SK-MEL-5 (cell line): ENCODE measurements at regions not wholly inside any gene's neighbourhood (a gene's known extent, or its start where the extent isn't known, plus 50 kb on each side); places are given as distances from the start of the nearest gene placed in this dataset.

Experiments
- DNase-seq: peaks from one replicate; pipeline ENCODE4 v3.0.0-alpha.2; 2016; ENCODE audit warnings: low read depth, low spot score
- in situ Hi-C: cut with HindIII; loops from 2 replicates; pipeline ENCODE4 v1.10.0; 2016; ENCODE audit warnings: low sequenced_read_pairs, high pct_unique_total_duplicates, low pct_unique_long_range_greater_than_20kb

GRCh38 chr18:42586601-42587000 lies 528.9 kb downstream of the RIT2 start:
- no peak for DNase-seq
- in situ Hi-C loops, result no loop called here

DNA sequence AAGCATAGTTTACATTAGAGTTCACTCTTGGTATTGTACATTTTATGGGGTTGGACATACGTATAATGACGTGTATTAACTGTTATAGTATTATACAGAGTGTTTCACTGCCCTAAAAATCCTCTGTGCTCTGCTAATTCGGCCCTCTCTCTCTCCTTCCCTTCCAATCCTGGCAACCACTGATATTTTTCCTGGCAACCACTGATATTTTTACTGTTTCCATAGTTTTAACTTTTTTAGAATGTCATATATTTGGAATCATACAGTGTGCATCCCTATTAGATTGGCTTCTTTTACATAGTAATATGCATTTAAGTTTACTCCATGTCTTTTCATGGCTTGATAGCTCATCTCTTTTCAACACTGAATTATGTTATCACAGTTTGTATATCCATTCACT lies 526.7 kb downstream of the RIT2 start:
- DNase-seq, result no peak
- in situ Hi-C loops, result no loop called here

DNA sequence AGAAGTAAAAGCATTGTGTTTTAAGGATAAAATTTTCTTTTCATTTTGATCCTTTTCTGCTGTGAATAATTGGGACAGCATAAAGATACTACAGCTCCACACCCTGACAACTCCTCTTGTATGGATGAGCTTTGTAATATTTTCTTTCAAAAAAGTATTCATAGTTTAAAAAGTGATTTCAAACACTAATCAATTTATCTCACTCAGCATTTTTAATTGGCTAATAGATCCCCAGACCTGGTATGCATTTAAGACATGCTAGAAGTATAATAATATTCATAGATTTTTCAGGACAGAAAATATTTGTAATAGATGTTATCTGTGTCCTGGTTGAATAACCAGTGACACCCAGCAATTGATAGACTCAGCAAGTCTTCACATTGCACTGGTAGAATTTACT lies 510.7 kb downstream of the RIT2 start:
- DNase-seq, result no peak
- in situ Hi-C loops, result no loop called here

GRCh38 chr18:42606886-42607495 lies 508.5 kb downstream of the RIT2 start:
- no peak for DNase-seq
- in situ Hi-C loops, result no loop called here

DNA sequence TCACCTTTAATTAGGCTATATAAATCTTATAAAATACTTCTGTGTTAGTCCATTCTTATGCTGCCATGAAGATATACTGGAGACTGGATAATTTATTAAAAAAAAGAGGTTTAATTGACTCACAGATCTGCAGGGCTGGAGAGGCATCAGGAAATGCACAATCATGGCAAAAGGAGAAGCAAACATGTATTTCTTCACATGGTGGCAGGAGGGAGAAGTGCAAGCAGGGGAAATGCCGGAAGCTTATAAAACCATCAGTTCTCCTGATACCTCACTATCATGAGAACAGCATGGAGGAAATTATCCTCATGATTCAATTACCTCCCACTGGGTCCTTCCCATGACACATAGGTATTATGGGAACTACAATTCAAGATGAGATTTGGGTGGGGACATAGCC lies 504.4 kb downstream of the RIT2 start:
- in situ Hi-C loops, result no loop called here
- no peak for DNase-seq

- DNase-seq, result no peak
- in situ Hi-C loops, result no loop called here
Measured at GRCh38 chr18:42614619-42615293, 500.7 kb downstream of the RIT2 start.

DNA sequence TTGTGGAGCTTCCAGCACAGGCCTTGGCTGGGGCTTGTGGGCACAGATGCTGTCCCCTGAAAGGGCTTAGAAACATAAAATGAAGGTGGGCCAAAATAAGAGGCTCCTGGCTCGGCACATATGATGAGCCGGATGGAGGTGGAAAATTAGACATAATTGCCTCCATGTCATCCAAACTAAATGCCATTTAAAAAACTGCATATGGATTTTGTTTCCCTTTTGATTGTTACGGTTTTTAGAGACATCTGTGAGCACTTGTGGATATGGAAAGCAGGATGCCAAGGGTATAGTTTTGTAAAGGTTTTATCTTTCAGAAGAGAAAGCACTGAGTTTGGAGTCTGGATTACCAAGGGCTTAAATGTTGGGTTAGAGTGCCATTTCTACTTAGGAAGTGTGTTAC lies 498.3 kb downstream of the RIT2 start:
- no peak for DNase-seq
- in situ Hi-C loops, result no loop called here

DNA sequence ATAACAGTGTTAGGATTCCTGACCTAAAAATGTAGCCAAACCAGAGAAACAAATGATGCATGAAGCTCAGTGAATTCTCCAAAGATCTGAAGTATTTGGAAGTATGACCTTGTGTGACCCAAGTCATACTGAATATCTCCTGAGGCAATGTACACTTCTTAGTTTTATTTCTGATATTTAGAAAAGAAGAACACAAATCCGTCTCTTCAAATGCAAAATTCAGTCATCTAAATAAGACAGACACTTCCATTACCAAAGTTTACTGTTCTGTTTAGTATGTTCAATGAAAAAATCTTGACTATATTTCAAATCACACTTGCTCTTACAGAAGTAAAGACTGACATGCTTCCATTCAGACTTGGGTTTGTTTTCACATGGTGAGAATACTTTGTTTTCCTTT lies 495.7 kb downstream of the RIT2 start:
- in situ Hi-C loops, result no loop called here

GRCh38 chr18:42620657-42621056 lies 494.8 kb downstream of the RIT2 start:
- in situ Hi-C loops, result no loop called here
- no peak for DNase-seq

More for the DNA sequence above, 495.7 kb downstream of the RIT2 start:
- no peak for DNase-seq

DNA sequence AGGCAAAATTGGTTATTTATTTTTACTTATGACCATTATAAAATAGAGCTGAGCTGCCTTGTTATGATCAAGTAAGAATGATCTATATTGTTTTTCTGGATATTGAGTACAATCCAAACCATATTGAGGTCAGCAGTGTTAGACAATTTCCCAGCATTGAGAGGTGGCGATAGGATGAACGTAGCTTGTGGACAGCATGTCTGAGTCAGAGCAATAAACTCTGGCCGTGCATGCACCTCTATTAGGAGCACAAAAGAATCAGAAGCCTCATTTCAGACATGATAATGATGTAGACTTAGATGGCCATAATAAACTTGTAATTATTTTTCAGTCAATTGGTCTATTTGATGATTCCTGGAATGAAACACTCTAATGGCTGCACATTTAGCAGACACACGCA lies 491.6 kb downstream of the RIT2 start:
- in situ Hi-C loops, result no loop called here
- DNase-seq, result no peak

GRCh38 chr18:42632801-42633200 lies 482.7 kb downstream of the RIT2 start:
- in situ Hi-C loops, result no loop called here
- DNase-seq, result no peak

DNA sequence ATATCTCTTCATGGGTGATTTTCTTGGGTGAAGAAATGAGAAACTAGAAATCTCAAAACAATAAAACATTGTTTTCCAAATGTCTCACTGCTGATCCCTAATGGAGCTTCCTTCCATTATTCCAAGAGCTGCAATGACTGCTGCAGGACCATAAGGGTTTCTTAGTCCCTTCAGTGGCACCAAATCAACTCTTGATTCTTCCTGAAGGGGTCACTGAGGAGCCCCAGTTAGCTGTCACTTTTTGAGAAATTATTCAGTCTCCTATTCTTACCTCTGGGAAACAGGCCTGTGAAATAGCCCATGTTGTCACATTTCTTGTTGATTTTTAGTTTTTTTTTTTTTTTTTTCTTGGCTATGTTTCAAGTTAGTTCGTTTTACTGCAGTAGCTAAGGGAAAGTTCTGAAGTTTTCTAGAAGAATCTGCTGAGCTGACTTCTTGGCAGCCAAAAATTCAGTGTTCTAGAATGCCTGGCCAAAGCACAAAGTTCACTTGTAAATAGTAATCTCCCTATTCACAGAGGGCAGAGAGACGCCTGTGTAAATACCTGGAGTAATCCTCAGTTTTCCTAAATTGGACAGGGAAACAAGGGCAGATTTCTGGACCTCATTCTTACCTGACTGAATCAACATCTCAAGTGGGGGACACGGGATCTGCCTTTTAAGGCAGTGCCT lies 480.0 kb downstream of the RIT2 start:
- in situ Hi-C loops, result no loop called here
- DNase-seq, result peak; percentile 31

DNA sequence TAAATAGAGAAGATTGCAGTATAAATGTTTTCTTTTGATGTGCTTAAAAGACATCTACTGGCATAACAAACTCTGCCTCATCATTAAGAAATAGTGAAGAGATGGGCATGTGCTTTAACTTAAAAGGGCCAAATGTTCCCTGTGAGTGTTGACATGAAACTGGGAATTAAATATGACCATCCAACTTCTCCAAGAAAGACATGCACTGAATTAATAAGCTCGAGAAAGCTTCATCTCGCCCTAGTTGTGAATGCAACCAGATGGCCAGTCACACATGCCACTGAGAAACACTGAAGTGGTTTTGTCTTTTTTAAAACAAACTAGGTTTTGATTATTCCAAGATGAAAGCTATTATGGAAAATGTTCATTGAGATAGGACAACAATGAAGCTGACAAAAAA lies 479.2 kb downstream of the RIT2 start:
- in situ Hi-C loops, result no loop called here
- no peak for DNase-seq

GRCh38 chr18:42640160-42640559 lies 475.3 kb downstream of the RIT2 start:
- in situ Hi-C loops, result no loop called here
- no peak for DNase-seq

DNA sequence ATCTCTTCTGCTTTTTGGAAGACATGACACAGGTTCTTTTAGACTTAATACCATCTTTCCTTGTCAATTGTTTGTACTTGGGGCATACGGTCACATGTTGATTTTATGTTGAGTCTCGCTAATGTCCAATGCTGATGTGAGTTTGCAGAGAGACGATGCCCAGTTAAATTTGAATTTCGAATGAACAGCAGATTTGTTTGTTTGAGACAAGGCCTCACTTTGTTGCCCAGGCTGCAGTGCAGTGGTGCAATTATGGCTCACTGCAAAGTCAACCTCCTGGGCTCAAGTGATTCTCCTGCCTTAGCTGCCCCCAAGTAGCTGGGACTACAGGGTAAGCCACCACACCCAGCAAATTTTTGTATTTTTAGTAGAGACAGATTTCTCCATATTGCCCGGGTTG lies 473.5 kb downstream of the RIT2 start:
- DNase-seq, result no peak
- in situ Hi-C loops, result no loop called here

GRCh38 chr18:42644729-42645131 lies 470.8 kb downstream of the RIT2 start:
- in situ Hi-C loops, result no loop called here
- no peak for DNase-seq

GRCh38 chr18:42649331-42650035 lies 466.0 kb downstream of the RIT2 start:
- in situ Hi-C loops, result no loop called here

DNA sequence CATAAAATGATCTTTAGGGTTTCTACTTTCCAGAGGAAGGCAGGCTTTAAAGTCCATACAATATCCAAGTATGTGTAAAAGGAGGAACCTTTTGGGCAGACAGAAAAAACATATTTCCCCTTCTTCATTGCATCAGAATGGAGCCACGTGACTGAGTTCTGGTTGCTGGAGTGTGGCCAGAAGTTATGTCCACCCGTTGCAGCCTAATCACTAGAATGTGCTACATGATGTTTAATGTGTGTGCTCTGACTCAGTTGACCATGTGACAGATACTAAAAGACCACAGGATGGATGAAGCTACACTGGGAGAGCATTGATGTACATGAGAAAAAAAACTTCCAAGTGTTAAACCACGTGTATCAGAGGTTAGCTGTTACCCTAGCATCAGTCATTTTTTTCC lies 460.9 kb downstream of the RIT2 start:
- DNase-seq, result peak; percentile 1
- in situ Hi-C loops, result no loop called here

More at GRCh38 chr18:42649331-42650035, 466.0 kb downstream of the RIT2 start:
- DNase-seq, result no peak
